Renal pelvis (tissue), 1 donor: ENCODE measurements at regions not wholly inside any gene's neighbourhood (a gene's known extent, or its start where the extent isn't known, plus 50 kb on each side); places are given as distances from the start of the nearest gene placed in this dataset.
"Not testable (repeated sequence)": the region's sequence is repeated elsewhere in the genome, so short reads cannot be mapped to it uniquely, and the experiment has no call there.

Experiments used
- DNase-seq: peaks from one replicate; pipeline ENCODE4 v3.0.0-alpha.2; 2013

GRCh38 chr4:178970433-178971140, 1528.3 kb upstream of the AGA start:
- no peak for DNase-seq

DNA sequence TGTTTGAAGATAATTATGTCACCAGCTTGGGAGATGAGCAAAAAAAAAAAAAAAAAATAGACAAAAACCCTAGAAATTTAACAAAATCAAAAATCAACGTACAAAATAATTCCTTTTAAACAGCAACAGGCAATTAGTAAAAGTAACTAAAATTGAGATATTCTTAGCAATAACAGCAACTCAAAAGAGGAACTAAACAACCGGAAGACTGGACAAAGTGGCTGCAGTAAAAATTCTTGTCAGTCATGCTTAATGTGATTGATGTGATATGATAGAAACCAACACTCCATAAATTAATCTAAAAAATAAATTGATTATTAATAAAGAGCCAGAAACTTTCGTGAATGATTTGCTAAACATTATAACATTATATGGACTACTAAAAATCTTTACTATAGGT, 1534.6 kb upstream of the AGA start:
- no peak for DNase-seq

DNA sequence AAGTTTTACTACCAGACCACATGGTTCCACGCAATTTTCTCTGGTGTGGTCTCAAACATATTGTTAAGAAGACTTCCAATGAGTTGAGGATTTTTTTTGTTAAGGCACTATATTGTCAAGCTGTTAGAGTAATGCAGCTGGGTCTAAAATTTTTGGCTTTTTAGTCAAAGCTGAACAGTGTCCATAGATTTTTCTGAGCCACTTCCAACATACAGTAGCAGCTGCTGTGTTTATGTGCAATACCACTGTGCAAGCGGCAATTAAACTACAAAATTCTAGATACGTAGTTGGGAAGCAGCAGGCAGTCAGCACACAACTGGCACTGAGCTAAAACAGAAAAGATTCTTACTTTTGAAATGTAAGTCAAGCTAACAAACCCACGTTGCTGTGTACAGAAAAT, 1551.1 kb upstream of the AGA start:
- no peak for DNase-seq

GRCh38 chr4:179001918-179002317, 1559.7 kb upstream of the AGA start:
- no peak for DNase-seq

DNA sequence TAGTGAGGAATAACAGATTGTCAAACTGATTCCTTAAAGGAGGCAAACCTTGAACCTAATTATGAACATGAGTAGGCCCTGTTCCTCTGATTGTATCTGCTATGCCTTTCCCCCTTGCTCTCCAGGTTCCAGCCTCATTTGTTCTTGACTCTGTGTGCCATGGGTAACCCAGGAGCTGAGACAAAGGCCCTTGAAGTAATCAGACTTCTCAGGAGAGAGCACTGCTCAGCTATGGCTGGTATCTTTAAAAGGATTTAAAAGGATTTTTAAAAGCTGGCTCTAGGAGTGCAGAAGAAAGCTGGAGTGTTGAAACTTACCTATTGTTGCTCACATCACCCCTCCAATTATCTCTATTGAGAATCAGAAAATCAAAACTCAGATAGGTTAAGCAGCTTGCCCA, 1565.5 kb upstream of the AGA start:
- no peak for DNase-seq

DNA sequence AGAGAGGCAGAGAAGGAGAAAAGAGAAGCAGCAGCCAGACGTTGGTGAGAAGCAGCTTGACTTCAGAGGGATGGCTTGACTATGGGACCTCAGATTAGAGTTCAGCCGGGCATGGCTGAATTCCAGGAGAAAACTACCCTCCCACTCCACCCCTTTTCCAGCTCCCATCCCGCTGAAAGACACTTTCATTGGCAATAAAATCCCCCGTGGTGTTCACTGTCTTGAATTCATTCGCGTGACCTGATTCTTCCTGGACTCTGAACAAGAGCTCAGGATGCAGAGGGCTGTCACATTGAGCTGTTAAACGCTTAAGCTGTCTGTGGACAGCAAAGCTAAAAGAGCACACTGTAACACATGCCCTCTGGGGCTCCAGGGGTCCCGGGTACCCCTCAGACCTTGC, 1575.3 kb upstream of the AGA start:
- no peak for DNase-seq

GRCh38 chr4:179027569-179027968, 1585.3 kb upstream of the AGA start:
- DNase-seq = no peak

- no peak for DNase-seq
Observed at GRCh38 chr4:179028321-179028720, 1586.1 kb upstream of the AGA start.

DNA sequence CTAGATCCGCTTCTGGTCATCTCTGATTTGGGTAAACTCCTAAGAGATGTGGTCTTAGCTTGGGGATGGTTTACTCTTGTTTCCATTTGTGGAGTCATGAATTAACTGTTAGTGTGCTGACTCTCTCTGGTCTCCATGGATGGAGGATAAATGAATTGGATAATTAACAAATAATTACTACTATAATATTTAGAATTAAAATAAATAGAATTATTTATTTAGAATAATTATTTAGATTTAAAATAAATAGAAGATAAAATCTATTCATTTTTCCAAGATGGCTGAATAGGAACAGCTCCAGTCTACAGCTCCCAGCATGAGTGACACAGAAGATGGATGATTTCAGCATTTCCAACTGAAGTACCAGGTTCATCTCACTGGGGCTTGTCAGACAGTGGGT, 1587.4 kb upstream of the AGA start:
- DNase-seq = no peak

- DNase-seq = no peak
Observed at GRCh38 chr4:179040259-179040658, 1598.0 kb upstream of the AGA start.

DNA sequence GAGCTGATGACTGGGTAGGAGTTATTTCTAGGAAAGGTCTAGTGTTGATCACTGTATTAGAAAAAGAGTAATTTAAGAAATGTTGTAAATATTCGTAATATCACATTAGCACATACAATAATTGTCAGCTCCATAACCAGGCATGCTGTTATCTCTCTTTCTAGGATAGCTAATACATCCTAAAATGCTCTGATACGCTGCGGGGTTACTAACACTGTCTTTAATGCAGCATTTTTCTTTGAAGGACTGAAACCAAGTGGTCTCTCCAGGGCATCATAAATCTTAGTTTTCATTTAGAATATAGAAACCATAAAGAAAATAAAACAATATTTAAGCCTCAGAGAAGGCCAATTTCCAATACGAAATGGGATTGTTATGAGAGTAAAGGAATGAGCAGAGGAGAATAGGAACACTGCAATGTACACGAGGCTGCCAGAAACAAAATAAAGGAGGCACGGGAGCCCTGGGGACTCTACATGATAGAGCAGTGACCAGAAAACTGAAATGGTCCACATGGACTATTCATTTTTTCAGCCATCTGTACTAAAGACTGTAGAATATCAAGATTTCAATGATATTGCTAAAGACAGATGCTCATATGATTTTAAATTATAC, 1606.7 kb upstream of the AGA start:
- no peak for DNase-seq

DNA sequence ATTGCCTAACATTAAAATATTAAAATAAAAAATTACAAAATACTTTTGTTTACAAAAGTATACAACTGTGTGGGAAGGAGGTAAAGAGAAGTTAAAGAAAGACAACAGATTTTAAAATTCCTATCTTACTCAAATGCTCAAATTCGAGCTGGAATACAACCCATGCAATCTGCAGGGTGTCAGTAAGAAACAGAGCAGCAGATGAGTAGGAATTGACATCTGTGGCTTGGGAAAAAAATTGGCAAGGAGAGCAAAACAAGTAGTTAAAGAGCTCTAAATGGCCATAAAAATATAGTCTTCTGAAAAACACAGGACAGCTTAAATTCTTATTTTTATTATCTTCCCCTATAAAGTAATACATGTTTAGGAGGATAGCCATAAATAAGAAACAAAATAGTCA, 1609.0 kb upstream of the AGA start:
- DNase-seq = no peak

GRCh38 chr4:179059396-179059795, 1617.2 kb upstream of the AGA start:
- DNase-seq = no peak

- not testable (repeated sequence) for DNase-seq
Observed at GRCh38 chr4:179066254-179066653, 1624.0 kb upstream of the AGA start.

- no peak for DNase-seq
Observed at GRCh38 chr4:179071131-179071530, 1628.9 kb upstream of the AGA start.

DNA sequence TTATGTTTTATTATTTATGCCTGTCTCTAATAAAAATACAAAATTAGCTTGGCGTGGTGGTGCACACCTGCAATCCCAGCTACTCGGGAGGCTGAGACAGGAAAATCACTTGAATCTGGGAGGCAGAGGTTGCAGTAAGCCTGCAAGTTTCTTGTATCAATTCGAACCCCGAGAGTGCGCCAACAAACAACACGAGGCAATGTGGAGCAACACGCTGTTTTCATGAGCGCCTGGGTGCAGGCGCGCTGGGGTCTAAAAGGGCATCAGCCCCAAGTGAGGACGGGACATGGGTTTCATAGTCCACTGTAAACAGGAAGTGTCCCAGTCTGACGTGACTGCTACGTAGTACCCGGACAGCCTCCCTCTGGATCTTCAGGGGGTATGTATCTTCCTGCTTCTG, 1634.6 kb upstream of the AGA start:
- DNase-seq = no peak

DNA sequence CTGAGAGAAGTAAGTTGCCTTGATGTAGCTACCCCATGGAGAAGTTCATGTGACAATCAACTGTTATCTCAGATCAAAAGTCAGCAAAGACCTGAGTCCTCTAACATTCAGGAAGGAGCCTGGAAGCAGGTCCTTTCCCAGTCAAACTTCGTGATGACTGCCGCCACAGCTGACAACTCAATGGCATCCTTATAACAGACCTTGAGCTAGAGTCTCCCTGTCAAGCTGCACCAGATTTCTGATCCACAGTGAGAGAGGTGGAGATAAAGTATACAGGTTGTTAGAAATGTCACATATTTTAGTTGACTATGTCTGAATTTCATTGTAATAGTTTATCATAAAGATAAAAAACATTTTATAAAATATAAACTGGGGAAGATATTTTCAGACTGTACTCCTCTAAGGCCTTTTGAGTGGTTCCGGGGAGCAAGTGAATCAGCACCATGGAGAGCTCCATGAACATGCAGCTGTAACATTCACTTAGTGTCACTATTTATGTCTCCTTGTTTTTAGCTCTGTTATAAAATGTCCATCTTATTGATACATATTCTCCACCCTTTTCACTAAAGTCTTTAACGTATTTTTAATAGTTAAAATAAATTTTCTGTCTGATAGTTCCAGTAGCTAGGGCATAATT, 1653.5 kb upstream of the AGA start:
- peak; percentile 57 for DNase-seq

DNA sequence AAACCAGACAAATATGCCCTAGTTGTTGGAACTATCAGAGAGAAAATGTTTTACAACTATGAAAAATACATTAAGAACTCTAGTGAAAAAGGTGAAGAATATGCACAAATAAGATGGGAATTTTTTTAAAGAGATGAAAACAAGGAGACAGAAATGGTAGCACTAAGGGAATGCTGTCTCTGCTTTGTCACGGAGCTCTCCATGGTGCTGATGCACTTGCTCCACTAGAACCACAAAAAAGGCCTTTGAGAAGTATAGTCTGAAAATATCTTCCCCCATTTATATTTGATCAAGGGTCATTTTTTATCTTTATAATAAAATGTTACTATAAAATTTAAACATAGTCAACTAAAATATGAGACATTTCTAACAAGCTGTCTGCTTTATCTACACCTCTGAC, 1655.5 kb upstream of the AGA start:
- peak; percentile 44 for DNase-seq

DNA sequence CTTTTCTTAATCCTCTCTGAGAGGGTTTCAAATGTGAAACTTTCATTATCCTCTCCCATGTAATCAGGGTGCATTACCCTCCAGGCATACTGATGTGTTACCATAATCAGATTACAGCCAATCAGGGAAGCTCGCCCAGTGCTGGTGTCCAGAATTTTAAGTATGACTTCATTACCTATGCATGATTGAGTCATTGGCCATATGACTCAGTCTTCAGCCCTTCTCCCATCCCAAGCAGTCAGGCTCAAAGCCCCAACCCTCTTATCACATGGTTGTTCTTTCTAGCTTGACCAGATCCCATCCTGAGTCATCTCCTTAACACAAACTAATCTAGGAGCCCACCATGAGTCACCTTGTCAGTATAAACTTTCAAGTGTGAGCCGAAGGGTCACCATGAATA, 1668.1 kb upstream of the AGA start:
- DNase-seq = no peak

- no peak for DNase-seq
Observed at GRCh38 chr4:179110816-179111215, 1668.6 kb upstream of the AGA start.

DNA sequence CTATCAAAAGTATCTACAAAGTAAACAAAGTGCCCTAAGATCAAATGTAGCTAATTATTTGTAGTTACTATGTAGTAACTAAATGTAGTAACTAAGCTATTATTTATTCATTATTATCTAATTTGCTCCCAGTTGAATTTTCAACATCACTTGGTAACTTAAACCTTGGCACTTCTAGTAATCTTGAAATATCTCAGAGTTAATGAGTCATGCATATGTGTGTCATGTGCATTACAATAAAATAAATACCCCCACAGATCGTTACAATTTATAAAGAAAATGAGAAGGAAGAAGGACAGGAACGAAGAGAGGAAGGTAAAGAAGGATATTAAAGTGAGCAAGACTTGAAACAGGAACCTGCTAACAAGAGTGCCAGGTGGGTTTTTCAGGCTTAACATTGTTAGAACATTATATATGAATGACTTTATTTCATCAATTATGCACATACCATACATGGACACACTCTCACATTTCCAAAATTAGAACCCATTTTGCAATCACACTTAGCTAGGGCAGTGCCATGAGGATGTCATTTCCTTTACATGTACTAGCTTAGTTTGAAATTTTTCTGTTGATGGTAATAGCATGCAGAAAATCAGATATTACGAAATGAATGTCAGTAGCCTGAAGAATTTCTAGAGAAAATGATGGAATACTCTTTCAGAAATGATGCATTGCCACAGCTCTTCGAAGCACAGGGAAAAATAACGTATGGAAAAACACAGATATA, 1670.4 kb upstream of the AGA start:
- DNase-seq = no peak

GRCh38 chr4:179114615-179115014, 1672.4 kb upstream of the AGA start:
- no peak for DNase-seq

GRCh38 chr4:179116011-179116410, 1673.8 kb upstream of the AGA start:
- DNase-seq = no peak
